Frontal cortex (tissue), 3 donors: ENCODE measurements at regions not wholly inside any gene's neighbourhood (a gene's known extent, or its start where the extent isn't known, plus 50 kb on each side); places are given as distances from the start of the nearest gene placed in this dataset.

Source experiments
- DNase-seq, 2 donors: peaks; one replicate each; pipeline ENCODE4 v3.0.0; 2012; ENCODE audit warnings: low spot score in 2 of 2
- FAIRE-seq: peaks from 2 replicates; lab custom pipeline; 2012; peaks lifted over from hg19 to GRCh38; lab: Jason Lieb, UNC
- donor health status: control.
- donor health status: control.
- donor health status: control.

DNA sequence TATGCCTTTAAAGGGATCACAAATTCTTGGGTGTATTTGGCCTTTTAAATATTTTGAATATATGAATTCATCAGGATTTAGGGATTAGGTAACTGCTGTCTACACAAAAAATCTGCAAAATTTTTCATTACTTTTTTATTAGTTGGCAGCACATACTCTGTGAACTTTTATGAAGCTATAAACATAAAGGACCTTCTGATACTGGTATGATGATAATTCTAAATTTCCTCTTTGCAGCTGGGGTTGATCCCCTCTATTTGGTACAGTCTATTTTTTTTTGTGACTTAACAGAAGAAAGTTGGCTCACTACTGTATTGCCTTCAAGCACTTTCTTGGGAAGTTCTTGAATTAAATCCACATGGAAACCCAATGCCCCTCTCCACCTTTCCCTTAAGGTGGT lies 416.1 kb downstream of the LMO4 start:
- no peak for DNase-seq
- FAIRE-seq = no peak

DNA sequence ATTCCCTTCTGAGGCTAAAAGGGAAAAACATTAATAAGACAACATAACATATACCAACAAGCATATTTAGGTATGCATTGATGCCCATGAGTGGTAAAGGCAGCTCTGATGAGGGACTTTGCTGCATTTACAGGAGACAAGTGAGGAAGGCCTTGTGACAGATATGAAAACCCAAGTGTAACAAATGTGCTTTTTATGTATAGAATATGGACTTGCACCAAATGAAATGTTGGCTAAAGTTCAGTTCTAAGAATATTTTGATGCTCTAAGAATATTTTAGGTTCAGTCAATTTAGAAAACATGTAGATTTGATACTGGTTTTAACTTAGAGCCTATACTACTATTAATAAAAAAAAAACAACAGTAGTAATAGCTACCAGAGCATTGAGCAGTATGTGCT lies 424.7 kb downstream of the LMO4 start:
- DNase-seq (no peak), FAIRE-seq (no peak)

DNA sequence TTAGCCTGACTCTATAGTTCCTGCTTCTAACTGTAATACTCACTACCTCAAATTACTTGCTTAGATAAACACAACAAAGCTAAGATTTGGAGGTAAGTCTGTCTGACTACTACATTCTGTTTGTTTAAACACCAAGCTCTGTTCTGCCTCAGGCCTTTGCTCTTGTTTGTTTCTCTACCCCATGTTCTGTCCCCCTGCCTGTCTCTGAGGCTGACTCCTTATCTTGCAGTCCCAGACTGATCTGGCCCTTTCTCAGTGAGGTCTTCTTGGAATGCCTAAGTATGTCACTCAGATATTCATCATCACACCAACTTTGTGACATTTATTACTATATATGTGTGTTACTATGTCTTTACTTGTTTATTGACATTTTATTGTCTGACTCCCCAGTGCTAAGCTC lies 425.5 kb downstream of the LMO4 start:
- FAIRE-seq (no peak), DNase-seq (no peak)

DNA sequence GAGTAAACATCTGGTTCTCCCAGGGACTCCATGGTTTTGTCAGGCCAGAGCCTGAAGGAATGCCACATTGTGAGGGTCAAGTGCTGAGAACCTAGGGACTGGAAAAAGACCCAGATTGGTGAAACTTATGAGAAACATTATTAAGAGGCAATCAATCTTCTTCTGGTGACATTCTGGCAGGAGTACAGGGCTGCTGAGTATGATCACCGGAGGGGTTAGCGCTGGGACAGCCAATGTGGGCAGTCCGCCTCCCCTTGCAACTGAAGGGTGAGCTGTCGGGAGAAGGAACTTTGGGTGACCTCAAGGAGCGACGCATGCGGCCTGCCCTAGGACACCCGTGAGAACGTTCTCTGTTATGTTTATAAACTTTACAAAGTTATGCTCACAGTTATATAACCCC lies 429.0 kb downstream of the LMO4 start:
- DNase-seq (no peak), FAIRE-seq (no peak)

DNA sequence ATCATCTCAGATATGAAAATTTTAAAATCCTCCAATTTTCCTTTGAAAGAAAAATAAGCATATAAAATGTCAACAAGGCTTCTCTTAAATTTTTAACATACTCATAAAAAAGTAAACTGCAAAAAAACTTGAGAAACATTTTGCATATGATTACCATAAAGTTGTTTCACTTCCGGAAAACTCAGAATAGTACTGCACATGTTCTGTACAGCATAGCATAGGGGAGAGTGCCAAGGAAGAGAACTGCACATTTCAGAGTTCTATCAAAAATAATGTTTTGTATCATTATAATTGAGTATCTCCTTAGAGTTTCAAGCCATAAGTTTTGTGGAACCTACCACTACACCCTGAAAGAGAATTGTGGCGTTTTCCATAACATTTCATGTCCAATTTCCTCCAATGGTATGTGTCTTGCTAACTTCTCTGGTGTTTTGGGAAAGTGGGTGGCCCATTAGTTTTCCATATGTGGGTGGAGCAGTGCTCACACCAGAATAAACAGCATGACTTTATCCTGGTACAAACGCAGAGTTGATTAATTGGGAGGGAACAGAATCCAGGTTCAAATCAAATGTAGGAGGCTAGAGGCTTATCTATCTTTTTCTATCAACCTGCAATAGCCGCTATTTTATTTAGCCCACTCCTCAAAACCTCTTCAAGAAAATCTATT lies 430.9 kb downstream of the LMO4 start:
- DNase-seq (peak in 1 of 2 donors; percentile 7), FAIRE-seq (no peak)

DNA sequence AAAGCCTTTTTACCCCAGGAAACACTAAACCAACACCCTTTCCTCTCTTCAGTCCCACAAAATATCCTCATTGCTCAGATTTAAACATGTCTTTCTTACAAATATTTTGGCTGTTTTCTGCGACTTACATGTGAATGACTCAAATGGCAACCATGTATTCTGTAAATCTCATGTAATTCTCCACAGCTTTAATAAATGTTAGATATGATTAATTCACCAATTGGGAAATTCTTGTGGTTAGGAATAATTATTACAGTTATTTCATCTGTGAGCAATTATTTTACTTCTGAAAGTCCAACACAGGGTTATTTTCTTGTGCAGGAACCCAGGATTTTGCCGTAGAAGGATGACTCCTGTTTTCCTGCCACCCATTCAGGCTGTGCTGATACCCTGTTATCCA lies 431.5 kb downstream of the LMO4 start:
- no peak for DNase-seq

DNA sequence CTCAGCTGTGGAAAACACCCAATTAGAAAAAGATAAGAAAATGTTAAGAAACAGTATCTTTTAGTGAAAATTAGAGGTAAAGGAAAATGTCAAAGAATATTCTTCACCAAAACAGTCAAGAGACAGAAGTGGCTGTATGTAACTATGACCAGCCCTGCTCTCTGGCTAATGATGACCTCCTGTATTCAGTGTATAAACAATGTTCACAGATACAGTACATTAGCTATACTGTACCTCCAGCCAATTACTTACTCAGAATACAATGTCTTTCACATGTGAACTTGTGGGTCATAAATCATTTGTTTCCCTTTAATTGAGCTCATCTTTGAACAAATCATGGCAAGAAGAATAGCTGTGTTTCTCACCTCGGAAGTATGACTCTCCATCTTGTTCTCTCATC lies 432.0 kb downstream of the LMO4 start:
- FAIRE-seq = no peak

More for the DNA sequence above, 431.5 kb downstream of the LMO4 start:
- no peak for FAIRE-seq

DNA sequence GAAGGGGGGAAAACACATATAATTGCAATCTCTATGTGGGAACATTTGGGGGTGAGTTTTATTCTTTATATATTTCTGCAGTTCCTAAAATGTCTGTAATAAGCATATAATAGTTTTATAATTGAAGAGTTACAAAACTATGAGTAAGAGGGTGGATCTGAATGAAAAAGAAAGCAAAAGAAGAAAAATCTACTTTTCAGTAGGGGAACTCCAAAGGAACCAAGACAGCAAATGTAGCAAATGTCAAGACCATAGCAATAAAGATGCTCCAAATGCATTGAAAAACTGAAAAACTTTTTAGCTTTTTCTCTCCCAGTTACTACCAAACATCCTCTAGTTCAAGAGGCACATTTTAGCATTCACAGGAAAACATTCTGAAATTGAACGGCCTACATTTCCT lies 434.8 kb downstream of the LMO4 start:
- FAIRE-seq = no peak

More for the DNA sequence above, 432.0 kb downstream of the LMO4 start:
- no peak for DNase-seq

DNA sequence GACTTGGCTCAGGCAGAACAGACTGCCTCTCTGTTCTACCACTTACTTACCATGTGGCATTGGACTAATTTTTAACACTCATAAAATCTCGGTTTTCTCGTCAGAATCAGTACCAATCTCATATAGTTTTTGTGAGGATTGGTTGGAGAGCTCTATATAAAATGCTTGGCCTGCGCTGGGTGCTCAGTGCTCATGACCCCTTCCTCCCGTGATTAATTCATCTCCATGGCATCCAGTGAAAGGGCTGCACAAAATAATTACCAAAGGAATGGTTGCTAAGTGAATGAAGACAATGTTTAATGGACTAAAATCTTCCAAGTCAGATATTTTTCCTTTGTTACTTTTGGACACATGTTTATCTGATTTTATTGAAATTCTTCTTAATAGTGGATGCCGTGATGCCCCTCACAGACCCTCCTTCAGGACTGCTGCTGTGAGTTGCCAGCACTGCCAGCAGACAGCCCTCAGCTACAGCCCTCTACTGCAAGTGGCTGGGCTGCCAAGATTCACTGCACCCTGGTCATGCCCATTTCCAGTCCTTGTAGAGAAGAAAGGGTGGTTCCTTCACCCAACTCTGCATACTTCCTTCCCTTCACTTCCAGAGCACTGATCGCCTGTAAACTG lies 436.5 kb downstream of the LMO4 start:
- DNase-seq = no peak
- FAIRE-seq = no peak

More for the DNA sequence above, 434.8 kb downstream of the LMO4 start:
- DNase-seq = no peak

DNA sequence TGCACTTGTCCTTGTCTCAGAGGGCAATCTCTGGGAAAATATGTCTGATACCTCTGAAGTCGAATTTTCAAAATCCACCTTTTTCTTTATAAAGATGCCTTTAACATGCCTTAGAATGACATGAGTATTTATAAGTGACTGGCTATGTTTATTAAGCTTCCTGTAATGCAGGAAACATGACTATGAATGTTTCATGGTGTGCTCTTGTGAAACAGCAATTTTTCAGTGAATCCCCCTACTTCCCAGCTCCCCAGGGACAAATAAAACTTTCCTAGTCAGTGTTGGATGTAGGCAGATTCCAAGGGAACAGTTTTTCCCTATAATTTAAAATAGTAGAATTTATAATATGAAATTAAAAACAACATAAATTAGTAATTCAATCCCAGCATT lies 437.0 kb downstream of the LMO4 start:
- no peak for FAIRE-seq
- no peak for DNase-seq

DNA sequence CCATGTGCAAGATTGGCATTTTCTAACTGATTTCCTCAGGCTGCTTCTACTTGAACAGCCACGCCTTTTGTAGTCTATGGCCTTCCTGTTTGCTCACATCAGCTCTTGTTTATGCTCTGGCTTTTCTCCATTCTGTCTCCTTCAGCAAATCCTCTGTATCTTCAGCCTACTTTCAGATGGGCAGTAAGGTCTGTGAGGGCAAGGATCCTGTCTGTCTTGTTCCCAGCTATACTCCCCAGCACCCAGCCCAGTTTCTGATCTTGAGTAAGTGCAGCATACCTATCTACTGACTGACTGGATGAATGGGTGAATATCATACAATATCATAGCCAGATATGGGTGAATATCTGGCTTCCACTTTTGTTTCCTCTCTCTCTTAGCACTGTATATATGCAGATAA lies 438.1 kb downstream of the LMO4 start:
- FAIRE-seq (no peak), DNase-seq (no peak)

DNA sequence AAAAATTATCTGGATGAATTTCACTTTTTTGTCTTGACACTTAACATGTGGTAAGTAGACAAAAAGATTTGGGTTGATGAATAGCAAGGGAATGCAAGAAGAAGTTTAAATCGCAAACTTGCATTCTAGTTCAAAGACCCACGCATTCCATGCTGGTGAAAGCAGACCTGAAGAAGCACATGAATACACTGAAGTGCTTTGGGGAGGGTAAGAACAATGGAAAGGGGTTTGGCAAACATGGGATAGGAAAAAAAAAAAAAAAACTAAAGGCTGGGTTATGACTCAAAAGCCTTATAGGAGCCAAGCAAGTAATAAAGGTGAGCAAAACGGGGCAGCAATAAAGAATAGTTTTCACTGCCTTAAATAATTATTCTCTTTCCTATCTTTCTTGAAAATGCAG lies 450.2 kb downstream of the LMO4 start:
- FAIRE-seq (no peak), DNase-seq (no peak)

DNA sequence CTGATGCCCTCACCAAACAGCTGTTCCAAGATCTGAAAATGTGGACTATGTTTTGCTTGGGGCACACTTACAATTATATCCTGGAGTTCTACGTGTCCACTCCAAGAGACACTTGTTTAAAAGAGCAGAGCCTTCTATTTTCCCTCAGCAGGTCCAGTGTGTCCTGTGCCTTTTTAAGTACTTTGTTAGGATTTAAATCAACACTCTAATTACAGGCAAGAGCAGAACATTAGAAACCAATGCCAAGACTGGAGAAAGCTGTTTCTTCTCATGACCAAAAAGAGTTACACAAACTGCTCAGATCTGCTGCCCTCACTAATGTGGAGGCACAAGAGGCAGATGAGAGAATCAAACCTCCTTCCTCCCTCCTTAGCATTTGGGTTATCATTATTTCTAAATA lies 452.9 kb downstream of the LMO4 start:
- no peak for DNase-seq
- FAIRE-seq = no peak

DNA sequence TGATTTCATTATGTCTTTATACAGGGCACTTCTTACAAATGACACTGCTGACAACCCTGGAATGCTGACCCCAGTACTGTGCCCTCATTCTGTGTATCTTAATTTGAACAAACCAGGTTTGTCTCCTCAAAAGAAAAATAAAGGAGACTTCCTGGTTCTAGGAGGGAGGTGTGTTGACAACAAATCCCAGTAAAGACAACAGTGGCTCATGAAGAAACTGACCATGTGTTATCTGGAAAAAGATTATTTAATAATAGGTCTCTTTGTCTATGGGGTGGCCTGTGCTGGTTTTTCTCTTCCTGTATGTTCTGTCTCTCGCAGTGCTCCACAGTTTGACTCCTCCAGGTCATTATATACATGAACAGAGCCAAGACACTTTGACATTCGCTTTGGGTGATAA lies 454.6 kb downstream of the LMO4 start:
- FAIRE-seq (no peak), DNase-seq (no peak)

DNA sequence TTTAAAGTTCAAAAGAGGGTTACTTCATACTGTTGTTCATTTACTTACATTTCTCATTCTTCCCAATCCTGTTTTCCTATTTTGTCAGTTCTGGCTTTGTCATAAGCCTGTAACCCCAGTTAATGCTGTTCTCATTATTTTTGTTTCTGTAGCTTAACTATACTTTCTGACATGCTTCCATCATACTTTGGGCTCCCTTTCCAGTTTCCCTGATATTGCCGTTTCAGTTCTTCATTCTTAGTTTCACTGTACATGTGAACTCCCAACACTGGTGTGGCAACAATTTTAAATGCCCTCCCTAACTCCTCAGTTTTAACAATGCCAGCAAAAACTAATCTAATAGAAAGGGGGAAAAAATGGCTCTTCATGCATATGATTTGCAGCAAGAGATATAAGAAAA lies 456.7 kb downstream of the LMO4 start:
- DNase-seq (no peak), FAIRE-seq (no peak)

DNA sequence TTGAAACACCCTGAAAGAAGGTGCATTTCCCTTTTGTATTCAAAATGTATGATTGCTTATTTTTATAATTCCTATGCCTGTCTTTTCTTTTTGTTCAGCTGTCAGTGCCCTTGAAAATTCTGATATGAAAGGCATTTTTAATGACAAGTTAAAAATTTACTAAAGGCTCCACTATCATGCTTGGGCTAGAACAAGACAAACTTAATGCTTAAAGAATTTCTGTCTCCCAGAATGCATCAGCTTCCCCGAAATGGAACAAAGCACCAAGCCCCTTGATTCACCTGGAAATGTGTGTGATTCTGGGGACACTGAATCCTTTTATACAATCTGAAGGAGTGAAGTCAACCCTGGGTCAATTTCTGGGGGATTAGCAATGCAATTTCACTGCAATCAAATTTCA lies 457.5 kb downstream of the LMO4 start:
- DNase-seq (no peak), FAIRE-seq (no peak)

DNA sequence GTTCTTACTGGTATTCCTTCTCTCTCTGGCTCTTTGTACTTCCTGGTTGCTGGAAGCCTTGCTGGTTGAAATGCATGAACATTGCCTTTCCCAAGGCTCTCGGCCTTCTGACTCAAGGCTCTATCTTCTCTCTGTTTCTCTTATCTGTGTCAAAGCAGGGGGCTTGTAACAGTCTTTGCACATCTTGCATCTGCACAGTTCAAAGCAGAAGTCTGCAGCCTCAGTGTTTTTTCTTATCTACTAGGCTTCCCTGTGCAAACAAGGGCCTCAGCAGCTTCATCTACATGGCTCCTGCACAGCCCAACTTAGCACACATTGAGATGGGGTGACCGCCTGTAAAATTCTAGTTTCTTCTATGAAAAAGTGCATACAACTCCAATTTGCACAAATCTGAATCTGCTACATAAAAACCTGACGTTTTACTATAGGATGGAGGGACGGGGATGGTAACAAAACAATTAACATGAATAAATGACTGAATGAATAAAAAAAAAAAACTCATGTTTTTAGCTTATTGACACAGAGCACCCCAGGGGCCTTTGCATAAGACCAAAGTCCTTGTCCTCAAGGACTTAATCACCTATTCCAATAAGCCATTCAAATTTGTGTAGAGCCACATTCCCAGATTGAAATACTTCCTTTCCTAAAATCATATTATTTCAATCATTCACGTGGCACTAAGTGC lies 458.3 kb downstream of the LMO4 start:
- FAIRE-seq = no peak
- no peak for DNase-seq

DNA sequence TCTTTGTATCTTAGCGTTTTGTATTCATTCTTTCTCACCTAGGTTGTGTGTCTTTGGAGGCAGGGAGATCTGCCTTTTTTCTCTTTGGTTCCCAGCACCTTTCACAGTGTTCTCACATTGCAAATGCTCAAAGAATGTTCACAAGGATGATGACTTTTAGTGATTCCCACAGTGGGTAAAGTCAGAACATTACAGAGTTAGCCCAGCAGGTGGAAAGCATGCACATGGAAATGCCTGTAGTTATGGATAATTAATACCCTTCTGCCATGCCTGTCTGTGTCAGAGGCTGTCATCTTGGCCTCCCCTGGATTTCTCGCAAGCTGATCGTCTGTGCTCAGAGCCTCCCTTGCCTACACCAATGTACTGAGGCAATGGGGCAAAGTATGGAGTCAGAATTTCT lies 458.9 kb downstream of the LMO4 start:
- no peak for DNase-seq
- FAIRE-seq = no peak

DNA sequence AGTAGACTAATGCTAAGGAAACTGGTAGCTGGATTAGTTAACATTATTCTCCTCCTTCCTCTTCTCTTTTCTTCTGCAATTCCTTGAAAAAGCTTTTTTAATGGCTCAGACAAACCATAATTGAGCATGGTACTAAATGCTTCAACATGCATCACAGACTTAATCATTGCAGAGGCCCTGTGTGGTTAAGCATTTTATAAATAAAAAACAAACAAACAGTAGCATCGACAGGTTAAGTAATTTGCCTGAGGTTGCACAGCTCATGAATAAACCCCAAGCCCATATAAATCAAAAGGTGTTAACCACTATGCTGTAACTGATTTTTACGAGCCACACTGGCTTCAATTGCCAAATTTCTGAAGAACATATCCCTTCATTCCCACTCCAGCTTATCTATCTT lies 462.1 kb downstream of the LMO4 start:
- DNase-seq = no peak
- no peak for FAIRE-seq

DNA sequence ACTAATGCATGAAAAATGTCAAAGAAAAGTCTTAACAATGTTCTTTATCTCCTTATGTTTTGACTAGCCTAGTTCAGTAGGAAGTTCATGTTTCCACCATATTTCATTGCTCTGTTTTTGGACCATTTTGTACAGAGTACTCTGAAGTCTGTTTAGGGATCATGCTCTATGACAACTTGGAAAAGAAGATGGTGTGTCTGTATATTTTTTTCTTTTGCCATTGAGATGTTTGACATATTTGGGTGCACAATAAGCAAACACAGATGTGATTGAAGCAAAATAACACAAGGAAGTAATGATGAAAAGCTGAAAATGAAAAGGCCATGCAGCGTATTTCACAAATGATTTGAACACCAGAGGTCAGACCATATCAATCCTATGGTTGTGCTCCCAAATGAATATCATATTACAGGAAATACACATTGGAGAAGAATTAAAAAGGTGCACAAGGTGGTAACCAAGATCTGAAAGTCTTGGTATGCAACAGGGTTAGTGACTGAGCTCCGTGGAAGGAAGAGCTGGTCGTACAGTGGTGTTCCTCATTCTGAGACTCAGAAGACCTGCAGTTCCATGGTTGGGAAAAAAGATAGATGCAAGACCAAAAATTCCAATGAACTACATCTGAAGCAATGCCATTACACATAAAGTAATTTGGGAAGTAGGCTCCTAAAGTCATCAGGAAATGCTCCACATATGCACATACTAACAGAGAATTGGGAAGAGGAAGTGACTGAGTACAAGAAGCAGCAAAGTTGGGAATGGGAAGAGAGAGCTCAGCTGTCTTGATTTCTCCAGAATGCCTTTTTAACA lies 463.5 kb downstream of the LMO4 start:
- no peak for FAIRE-seq
- DNase-seq = no peak
